Epithelial cell of prostate (primary cell): ENCODE measurements at regions not wholly inside any gene's neighbourhood (a gene's known extent, or its start where the extent isn't known, plus 50 kb on each side); places are given as distances from the start of the nearest gene placed in this dataset.

Experiments
- DNase-seq: peaks from one replicate; pipeline ENCODE4 v3.0.0-alpha.2; 2011; ENCODE audit warnings: low read depth, low spot score
- H3K27ac ChIP-seq: fragments of 450-650 bp; 2 replicates; pipeline ENCODE4 v1.5.1; 2017; ENCODE audit warnings: mild to moderate bottlenecking

DNA sequence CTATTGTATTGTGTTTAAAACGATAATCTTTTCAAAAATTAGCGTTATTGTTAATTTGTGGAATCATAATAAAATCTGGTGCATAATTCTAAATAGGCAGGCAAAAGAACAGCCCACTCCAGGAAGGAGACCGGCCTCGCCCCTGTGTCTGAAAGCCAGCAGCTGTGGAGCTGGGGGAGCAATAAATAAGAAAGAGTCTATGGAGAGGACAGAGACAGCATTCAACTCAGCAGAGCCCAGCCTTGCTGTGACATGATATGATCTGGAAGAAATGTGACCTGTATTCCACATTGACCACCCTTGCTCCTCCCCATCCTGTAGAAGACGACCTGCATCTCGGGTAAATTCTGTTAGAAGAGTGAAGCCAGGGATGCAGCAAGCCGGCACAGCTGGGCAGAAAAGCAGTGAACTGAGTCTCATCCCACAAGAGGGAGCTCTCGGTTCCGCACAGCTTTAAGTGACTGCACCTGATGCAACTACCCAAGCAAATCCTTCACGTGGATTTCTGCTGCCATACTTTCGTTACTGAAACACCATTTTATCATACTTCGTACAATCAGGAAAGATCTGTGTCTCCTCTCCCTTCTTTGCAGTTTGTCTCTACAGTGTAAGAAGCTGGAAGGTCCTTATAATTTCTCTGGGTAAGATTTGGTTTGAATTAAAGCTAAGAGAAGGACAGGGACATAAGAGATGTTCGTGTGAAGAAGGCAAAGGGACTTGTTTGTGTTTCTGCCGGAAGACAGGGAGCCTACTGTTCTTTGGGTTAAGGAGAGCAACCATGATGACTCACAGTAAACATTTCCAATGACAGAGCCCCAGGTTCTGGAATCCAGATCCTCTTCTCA lies 427.1 kb downstream of the GPAM start:
- H3K27ac ChIP-seq: no peak overlapping the region
- DNase-seq: no peak

- H3K27ac ChIP-seq: no peak overlapping the region
Observed at GRCh38 chr10:111758593-111758992, 425.0 kb downstream of the GPAM start.

GRCh38 chr10:111762114-111762513 lies 421.5 kb downstream of the GPAM start:
- no peak for DNase-seq
- no peak overlapping the region for H3K27ac ChIP-seq

More at GRCh38 chr10:111758593-111758992, 425.0 kb downstream of the GPAM start:
- DNase-seq: no peak

GRCh38 chr10:111765216-111765615 lies 418.3 kb downstream of the GPAM start:
- H3K27ac ChIP-seq: no peak overlapping the region
- no peak for DNase-seq

DNA sequence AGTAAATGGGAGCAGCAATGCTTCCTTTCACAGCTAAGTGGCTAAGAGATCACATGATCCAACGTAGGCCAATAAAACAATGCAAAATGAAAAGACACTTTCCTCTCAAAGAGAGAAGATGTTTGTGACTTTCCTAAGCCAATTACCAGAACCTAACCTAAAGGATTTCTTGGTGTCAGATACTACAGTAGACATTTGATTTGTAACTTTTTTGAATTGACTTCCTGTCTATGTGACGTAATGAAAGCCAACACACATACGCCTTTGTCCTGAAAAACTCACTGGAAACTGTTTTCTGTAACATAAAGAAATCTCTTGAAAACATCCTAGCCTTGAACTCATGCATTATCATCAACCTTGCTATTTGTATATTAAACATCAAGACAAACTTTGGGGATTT lies 417.1 kb downstream of the GPAM start:
- H3K27ac ChIP-seq: no peak overlapping the region
- no peak for DNase-seq

GRCh38 chr10:111767661-111768060 lies 415.9 kb downstream of the GPAM start:
- no peak for DNase-seq
- H3K27ac ChIP-seq: no peak overlapping the region

DNA sequence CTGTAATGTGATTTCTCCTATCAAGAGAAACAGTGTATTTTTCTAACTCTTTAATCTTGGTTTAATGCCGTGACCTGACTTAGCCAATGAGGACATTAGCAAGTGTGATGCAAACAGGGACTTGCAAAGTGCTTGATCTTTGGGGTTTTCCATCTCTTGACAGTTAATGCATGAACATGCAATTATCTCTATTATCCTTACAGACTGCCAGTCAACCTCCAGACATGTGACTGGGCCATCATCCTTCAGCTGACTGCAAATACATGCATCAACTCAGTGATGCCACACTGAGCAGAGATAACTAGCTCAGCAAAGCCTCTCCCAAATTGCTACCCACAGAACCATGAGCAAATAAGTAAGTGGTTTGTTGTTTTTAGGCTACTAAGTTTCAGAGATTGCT lies 409.6 kb downstream of the GPAM start:
- no peak for DNase-seq
- no peak overlapping the region for H3K27ac ChIP-seq

DNA sequence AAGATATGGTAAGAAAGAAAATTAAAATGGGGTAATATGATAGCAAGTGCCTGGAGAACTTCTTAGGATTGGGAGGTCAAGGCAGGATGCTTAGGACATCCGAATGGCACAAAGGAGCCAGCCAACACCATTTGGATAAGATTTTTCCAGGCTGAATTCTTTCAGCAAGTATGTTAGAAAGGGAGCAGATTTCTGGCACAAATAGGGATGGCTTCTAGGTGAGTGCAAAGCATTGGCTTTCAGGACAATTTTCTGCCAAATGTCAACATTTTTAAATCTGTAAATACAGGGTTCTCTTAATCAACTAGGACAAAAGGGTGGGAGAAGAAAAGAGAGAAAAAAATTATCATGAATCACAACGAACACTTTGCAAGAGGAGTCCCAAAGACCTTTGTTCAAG lies 409.1 kb downstream of the GPAM start:
- no peak overlapping the region for H3K27ac ChIP-seq

GRCh38 chr10:111784436-111784835 lies 399.1 kb downstream of the GPAM start:
- DNase-seq: no peak
- no peak overlapping the region for H3K27ac ChIP-seq

More for the DNA sequence above, 409.1 kb downstream of the GPAM start:
- no peak for DNase-seq

DNA sequence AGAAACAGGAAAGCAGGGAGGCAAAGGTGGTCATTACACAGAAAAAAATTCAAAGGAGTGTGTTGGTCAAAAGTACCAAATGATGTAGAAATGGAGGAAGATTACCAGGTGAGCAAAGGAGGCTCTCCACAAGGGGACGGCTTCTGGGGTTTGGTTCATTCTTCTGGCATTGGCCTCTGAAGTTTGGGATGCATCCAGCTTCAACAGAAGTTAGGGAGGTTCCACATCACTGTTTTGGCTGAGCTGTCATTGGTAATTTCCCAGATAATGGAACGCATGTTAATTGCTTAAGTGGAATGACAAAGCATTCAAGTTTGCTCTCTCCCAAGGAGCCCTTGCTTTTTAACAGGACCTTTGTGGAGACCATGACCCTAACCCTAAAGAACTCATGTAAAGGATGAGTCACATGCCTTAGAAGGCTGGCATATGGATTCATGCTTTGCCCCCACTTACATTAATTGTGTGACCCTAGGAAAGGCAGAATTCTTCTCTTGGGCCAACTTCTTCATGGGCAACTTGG lies 398.6 kb downstream of the GPAM start:
- no peak overlapping the region for H3K27ac ChIP-seq
- DNase-seq: no peak

DNA sequence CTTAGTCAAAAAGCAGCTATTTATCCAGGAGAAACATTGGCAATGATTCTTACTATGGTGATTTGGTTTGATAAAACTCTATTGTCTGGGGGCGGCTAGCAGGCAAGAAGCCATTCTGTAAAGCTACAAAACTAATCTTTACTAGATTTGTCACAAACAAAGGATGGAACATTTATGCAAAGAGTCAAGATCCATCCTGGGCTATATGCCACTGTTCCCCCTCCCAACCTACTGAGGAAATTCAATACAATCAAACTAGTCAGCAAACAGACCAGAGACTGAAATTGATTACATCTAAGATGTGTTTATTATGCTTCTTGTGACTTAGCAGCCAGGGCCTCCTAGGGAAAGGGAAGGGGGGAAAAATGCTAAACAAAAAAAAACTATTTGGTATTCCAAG lies 397.6 kb downstream of the GPAM start:
- no peak for DNase-seq

DNA sequence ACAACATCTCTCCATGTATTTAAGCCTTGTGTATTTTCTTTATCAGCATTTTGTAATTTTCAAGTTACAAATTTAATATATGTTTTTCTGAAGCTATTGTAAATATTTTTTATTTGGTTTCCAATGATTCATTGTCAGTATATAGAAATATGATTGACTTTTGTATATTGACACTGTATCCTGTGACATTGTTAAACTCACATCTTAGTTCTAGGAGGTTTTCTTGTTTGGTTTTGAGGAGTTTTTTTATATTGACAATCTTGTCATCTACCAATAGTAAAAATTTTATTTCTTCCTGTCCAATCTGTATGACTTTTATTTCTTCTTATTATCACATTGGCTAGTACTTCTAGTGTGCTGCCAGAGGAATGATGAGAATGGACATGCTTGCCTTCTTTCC lies 393.7 kb downstream of the GPAM start:
- no peak overlapping the region for H3K27ac ChIP-seq
- no peak for DNase-seq

More for the DNA sequence above, 397.6 kb downstream of the GPAM start:
- H3K27ac ChIP-seq: no peak overlapping the region

DNA sequence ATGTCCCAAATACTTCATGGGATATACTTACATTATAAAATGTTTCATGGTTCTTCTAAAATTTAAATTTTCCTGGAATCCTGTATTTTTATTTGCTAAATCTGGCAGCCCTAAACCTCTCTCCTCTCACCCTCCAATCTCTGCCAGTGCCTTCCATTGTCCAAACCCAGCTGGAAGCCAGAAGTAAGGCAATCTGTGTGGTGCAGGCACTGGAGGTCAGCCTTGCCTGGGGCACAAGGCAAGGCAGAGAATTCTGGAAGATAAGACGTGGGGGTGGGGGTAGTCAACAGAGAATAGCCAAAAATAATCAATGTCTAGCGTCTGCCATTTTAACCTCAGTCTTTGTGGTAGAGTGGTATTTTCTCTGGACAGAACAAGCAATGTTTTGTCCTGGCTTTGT lies 381.7 kb downstream of the GPAM start:
- no peak for DNase-seq
- H3K27ac ChIP-seq: no peak overlapping the region

- no peak for DNase-seq
- H3K27ac ChIP-seq: no peak overlapping the region
Observed at GRCh38 chr10:111804781-111805180, 378.8 kb downstream of the GPAM start.

DNA sequence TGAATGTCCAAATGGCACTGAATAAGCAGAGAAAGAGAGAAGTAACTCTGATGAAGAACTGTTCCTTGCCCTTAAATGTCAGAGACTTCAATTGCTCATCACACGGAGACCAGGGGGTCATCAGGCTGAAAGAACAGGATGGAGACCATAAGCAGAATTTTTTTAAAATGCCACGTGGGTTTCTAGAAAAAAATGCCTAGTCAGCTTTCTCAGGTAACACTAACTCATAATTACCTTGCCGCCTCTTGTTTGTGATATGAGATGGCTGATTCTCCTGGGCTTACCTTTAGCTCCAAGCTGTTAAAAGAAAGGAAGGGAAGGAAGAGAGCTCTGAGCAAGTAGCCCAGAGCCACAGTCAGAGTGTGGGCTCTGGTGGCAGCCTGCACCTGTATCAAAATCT lies 372.0 kb downstream of the GPAM start:
- no peak for DNase-seq
- no peak overlapping the region for H3K27ac ChIP-seq

DNA sequence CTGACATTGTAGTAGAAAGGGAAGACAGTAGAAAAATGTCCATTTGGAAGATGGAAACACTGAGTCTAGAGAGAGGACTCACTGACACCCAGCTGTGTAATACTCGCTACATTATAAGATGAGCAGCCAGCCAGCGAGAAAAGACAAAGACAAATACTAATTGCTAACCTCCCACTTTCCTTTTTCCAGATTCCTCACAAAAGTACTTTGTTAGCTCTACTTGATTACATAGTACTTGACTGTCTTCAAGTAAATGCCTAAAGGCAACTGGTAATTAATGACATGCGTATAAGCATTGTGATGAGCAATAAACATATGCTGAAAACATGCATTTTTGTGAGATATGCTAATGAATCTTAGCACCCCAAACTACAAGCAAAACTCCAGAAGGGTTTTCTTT lies 363.1 kb downstream of the GPAM start:
- H3K27ac ChIP-seq: no peak overlapping the region
- DNase-seq: no peak

DNA sequence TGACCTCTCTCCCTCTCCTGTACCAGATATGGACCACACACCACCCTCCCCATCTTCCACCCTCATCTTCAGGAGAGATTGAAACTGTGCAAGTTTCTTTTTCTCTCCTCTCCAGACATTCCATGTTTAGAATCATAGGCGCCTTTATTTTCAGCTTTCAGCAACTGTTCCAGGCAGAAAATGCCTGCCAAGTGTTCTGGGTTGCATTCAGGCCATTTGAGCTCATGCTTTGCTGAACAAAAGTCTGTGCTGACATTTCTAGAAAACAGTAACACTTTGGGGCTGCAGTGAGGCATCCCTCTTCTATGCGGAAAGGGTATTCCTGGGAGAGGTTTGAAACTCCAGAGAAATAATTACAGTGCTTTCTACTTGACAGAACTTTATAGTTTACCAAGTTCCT lies 361.7 kb downstream of the GPAM start:
- no peak overlapping the region for H3K27ac ChIP-seq

GRCh38 chr10:111822661-111823060 lies 360.9 kb downstream of the GPAM start:
- H3K27ac ChIP-seq: no peak overlapping the region
- DNase-seq: no peak

More for the DNA sequence above, 361.7 kb downstream of the GPAM start:
- DNase-seq: no peak

DNA sequence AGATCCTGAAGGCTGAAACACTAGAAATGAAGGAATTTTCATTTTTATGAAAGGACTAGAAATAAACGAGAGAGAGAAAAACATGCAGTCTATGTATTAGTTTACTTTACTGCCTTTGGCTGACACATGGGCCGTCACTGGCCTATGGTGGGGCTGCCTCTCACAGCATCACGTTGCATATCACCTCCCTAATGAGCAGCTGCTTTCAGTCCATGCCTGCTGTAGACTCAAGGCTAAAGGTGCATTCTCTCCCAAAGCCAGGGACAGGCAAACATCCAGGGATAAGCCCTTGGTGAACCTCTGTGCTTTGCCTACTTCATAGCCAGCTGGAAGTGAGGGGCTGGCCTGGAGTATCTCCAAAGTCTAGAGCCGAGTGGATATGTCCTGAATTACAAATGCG lies 359.4 kb downstream of the GPAM start:
- DNase-seq: no peak
- H3K27ac ChIP-seq: no peak overlapping the region

DNA sequence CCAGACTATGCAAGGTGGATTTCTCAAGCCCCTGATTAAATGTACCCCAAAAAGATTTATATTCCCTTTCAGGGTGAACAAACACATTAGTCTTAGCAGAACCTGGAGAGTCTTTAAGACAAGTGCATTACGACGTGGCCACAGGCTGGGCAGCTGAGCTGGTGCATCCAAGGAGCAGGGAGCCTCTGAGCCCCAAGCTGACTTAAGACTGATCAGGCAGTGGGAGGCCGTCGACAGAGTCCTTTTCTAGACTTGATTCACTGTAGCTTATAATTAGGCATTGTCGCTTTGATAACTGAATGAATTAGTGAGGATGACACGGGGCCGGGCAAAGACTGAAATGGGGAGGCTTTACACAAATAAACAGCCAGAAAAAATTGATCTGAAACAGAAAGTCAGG lies 353.2 kb downstream of the GPAM start:
- no peak overlapping the region for H3K27ac ChIP-seq
- DNase-seq: no peak

GRCh38 chr10:111831058-111831457 lies 352.5 kb downstream of the GPAM start:
- no peak overlapping the region for H3K27ac ChIP-seq
- no peak for DNase-seq

DNA sequence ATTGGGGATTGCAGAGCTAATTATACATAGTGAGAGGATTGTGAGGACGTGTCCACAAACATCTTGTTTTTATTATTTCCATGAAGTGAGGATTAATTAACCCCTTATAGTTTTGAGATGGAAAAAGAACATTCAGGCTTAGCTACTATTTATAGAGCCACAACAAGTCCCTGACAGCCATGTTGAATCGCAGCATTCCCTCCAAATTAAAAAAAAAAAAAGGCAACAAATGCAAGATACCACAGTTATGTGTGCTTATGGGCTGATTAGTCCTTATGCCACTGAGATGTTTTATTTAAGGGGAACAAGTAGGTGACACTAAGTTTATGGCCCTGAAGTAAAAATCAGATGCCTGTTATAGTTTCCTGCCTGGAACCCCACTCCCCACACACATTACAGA lies 350.3 kb downstream of the GPAM start:
- no peak for DNase-seq
- no peak overlapping the region for H3K27ac ChIP-seq
